ENCODE measurements at regions not wholly inside any gene's neighbourhood (a gene's known extent, or its start where the extent isn't known, plus 50 kb on each side); places are given as distances from the start of the nearest gene placed in this dataset.

DNA sequence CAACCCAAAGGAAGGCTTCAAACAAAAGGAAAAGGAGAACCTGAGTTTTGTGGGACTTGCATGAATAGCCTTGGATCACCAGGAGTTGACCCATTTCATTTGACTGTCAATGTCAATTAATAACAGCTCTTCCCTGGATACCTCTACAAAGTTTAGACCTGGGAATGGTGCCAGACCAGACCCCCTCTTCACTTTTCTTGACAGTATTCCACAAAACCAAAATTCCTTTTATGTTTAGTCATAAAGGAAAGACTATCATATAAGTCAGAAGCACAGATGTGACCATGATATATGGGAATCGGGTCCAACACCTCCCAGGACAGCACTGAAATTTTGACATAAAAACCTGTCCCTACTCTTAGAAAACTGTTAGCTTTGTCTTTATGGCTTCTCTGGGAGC lies 191.8 kb downstream of the LYPLAL1 start:
- TF ChIP-seq, protein P1, sequence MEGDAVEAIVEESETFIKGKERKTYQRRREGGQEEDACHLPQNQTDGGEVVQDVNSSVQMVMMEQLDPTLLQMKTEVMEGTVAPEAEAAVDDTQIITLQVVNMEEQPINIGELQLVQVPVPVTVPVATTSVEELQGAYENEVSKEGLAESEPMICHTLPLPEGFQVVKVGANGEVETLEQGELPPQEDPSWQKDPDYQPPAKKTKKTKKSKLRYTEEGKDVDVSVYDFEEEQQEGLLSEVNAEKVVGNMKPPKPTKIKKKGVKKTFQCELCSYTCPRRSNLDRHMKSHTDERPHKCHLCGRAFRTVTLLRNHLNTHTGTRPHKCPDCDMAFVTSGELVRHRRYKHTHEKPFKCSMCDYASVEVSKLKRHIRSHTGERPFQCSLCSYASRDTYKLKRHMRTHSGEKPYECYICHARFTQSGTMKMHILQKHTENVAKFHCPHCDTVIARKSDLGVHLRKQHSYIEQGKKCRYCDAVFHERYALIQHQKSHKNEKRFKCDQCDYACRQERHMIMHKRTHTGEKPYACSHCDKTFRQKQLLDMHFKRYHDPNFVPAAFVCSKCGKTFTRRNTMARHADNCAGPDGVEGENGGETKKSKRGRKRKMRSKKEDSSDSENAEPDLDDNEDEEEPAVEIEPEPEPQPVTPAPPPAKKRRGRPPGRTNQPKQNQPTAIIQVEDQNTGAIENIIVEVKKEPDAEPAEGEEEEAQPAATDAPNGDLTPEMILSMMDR (IDR thresholded peaks at IDR 0.05; ENCODE audit: low read depth, low read length, missing control alignments), result no peak
- in situ Hi-C loops (cut with HindIII; ENCODE audit: low pct_ligation_motif_present, low sequenced_read_pairs), result no loop called here
- DNase-seq, result no peak
- H3K4me3 ChIP-seq (ENCODE audit: low read depth, low read length), result no peak overlapping the region
- no peak overlapping the region for H3K27ac ChIP-seq
- no peaks in the 10 kb centered on the region for H3K36me3 ChIP-seq (replicated peaks)
- H3K27me3 ChIP-seq (replicated peaks), result no peaks in the 10 kb centered on the region

DNA sequence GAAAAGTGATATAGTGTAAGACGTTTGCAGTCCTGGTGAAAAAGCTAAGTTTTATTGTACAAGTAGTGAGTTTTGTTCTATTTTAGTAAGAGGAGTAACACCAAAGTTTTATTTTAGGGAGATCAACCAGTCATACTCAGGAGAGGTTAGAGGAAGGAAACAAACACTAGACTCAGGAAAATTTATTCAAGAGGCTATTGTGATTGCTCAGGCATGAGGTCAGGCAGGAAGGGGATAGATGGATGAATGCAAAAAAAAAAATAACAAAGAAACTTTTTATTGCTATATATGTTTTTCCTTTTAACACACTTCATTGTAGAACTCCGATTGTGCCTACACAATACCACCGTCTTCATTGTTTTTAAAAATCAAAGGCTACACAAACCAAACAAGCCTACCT lies 189.0 kb downstream of the LYPLAL1 start:
- in situ Hi-C loops (cut with HindIII; ENCODE audit: low pct_ligation_motif_present, low sequenced_read_pairs), result no loop called here
- no peak for DNase-seq
- H3K27ac ChIP-seq, result no peak overlapping the region
- H3K4me3 ChIP-seq (ENCODE audit: low read depth, low read length), result no peak overlapping the region
- no peaks in the 10 kb centered on the region for H3K27me3 ChIP-seq (replicated peaks)
- TF ChIP-seq, protein P1 (IDR thresholded peaks at IDR 0.05; ENCODE audit: low read depth, low read length, missing control alignments), result no peak
- H3K36me3 ChIP-seq (replicated peaks), result no peaks in the 10 kb centered on the region

DNA sequence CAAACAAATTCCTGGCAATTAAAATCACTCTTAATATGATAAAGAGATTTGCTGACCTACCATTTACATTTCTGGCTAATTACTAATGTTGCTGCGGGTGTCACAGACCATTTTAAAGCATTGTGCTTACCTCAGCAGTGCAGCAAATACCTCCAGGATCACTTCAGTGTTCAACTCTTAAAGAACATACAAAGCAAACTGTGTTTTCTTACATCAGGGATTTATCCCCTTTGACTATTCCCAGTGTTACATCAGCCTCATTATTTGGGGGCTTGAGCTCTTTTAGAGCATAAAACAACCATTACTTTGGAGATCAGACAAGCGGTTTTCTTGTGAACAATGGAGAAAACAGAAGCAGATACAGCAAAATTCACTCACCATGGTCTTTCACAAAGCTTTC lies 185.4 kb downstream of the LYPLAL1 start:
- DNase-seq, result no peak
- in situ Hi-C loops (cut with HindIII; ENCODE audit: low pct_ligation_motif_present, low sequenced_read_pairs), result no loop called here
- TF ChIP-seq, protein P1 (IDR thresholded peaks at IDR 0.05; ENCODE audit: low read depth, low read length, missing control alignments), result no peak
- no peaks in the 10 kb centered on the region for H3K27me3 ChIP-seq (replicated peaks)
- H3K4me3 ChIP-seq (ENCODE audit: low read depth, low read length), result no peak overlapping the region
- H3K36me3 ChIP-seq (replicated peaks), result no peaks in the 10 kb centered on the region
- H3K27ac ChIP-seq, result no peak overlapping the region

DNA sequence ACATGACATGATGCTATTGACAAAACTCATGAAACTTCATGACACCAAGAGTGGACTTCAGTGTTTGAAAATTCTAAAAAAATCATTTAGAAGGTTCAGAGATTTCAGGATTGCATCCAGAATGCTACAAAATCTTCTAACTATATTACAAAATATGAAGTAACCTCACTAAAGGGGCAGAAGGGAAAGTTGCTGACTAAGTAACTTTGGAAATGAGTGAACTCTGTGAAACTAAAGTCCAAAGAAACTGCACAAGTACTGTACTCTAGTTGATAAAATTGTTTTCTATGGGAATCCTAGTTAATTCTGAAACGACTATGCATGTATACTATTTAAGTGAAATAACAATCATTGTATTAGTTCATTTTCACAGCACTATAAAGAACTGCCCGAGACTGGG lies 184.4 kb downstream of the LYPLAL1 start:
- Histone ChIP-seq H3K36me3 (replicated peaks) (no peaks in the 10 kb centered on the region), H3K27ac (no peak overlapping the region), H3K4me3 (ENCODE audit: low read depth, low read length) (no peak overlapping the region), H3K27me3 (replicated peaks) (no peaks in the 10 kb centered on the region)
- TF ChIP-seq, protein P1 (IDR thresholded peaks at IDR 0.05; ENCODE audit: low read depth, low read length, missing control alignments), result no peak
- DNase-seq, result no peak
- in situ Hi-C loops (cut with HindIII; ENCODE audit: low pct_ligation_motif_present, low sequenced_read_pairs), result no loop called here

DNA sequence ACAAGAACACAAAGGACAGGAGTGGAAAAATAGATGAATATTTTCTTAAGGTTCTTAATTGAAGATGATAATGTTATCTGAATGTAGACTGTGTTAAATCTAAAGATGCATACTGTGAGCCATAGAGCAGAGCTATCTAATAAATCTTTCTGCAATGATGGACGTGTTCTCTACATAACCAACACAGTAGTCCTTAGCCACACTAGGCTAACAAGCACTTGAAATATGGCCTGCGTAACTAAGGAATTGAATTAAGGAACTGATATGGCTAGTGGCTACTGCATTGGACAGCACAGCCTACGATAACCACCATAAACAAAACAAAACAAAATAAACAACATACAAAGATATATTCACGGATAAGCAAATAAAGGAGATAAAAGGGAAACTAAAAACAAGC lies 181.3 kb downstream of the LYPLAL1 start:
- in situ Hi-C loops (cut with HindIII; ENCODE audit: low pct_ligation_motif_present, low sequenced_read_pairs), result no loop called here

More for the DNA sequence above, 181.3 kb downstream of the LYPLAL1 start:
- H3K36me3 ChIP-seq (replicated peaks), result no peaks in the 10 kb centered on the region
- TF ChIP-seq, protein P1 (IDR thresholded peaks at IDR 0.05; ENCODE audit: low read depth, low read length, missing control alignments), result no peak
- no peak for DNase-seq
- no peak overlapping the region for H3K27ac ChIP-seq
- H3K27me3 ChIP-seq (replicated peaks), result no peaks in the 10 kb centered on the region
- no peak overlapping the region for H3K4me3 ChIP-seq (ENCODE audit: low read depth, low read length)
